RWPE2 (cell line): ENCODE measurements at regions not wholly inside any gene's neighbourhood (a gene's known extent, or its start where the extent isn't known, plus 50 kb on each side); places are given as distances from the start of the nearest gene placed in this dataset.

ENCODE experiments used
- ATAC-seq: fragments of 200-7000 bp; cut with Tn5 transposase; 3 replicates; pipeline ENCODE4 v1.9.1; 2021; ENCODE audit warnings: low read depth
- DNase-seq: peaks from one replicate; pipeline ENCODE4 v3.0.0-alpha.2; 2020; ENCODE audit warnings: low spot score
- H3K27ac ChIP-seq: fragments of 450-650 bp; 2 replicates; pipeline ENCODE4 v1.5.1; 2017; ENCODE audit warnings: mild to moderate bottlenecking; ENCODE audit not compliant: poor library complexity, severe bottlenecking
- H3K27me3 ChIP-seq: fragments of 250-450 bp; sonication (Bioruptor Pico); 2 replicates; pipeline ENCODE4 v1.5.1; 2021; ENCODE audit warnings: mild to moderate bottlenecking, moderate library complexity; ENCODE audit not compliant: insufficient read depth, poor library complexity, severe bottlenecking
- H3K36me3 ChIP-seq: fragments of 250-450 bp; sonication (Bioruptor Pico); 2 replicates; pipeline ENCODE4 v1.5.1; 2020; ENCODE audit warnings: low read depth, mild to moderate bottlenecking, moderate library complexity
- H3K4me1 ChIP-seq: fragments of 250-450 bp; sonication (Bioruptor Pico); 2 replicates; pipeline ENCODE4 v1.5.1; 2021; ENCODE audit warnings: mild to moderate bottlenecking, moderate library complexity; ENCODE audit not compliant: insufficient read depth, poor library complexity, severe bottlenecking
- H3K4me3 ChIP-seq: fragments of 250-450 bp; sonication (Bioruptor Pico); 2 replicates; pipeline ENCODE4 v1.5.1; 2021; ENCODE audit warnings: mild to moderate bottlenecking, moderate library complexity; ENCODE audit not compliant: severe bottlenecking
- H3K9me3 ChIP-seq: fragments of 250-450 bp; sonication (Bioruptor Pico); 2 replicates; pipeline ENCODE4 v1.5.1; 2021; ENCODE audit warnings: mild to moderate bottlenecking, moderate library complexity; ENCODE audit not compliant: severe bottlenecking
- TF ChIP-seq, protein P1 (sequence below): fragments of 450-650 bp; IDR thresholded peaks from one replicate; pipeline ENCODE4 v1.5.1; 2017; ENCODE audit warnings: mild to moderate bottlenecking, moderate library complexity; ENCODE audit not compliant: poor library complexity, severe bottlenecking

DNA sequence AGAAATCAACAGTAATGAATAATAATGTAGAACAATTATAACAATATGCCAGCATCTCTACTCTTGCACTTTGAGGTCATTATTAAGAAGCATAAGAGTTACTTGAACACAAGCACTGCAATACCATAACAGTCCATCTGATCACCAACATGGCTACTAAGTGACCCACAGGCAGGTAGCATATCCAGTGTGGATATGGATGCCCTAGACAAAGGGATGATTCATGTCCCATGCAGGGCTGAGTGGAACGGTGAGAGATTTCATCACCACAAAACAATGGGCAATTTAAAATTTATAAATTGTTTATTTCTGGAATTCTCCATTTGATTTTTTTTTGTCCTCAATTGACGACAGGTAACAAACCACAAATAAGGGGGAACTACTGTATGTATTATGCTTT lies 107.7 kb upstream of the TSC22D2 start:
- no peaks in the 10 kb centered on the region for H3K9me3 ChIP-seq
- DNase-seq (no peak), ATAC-seq (peak; percentile 92)
- peak overlapping the region; percentile 31 for H3K27ac ChIP-seq
- H3K27me3 ChIP-seq: no peaks in the 10 kb centered on the region
- TF ChIP-seq, protein P1, sequence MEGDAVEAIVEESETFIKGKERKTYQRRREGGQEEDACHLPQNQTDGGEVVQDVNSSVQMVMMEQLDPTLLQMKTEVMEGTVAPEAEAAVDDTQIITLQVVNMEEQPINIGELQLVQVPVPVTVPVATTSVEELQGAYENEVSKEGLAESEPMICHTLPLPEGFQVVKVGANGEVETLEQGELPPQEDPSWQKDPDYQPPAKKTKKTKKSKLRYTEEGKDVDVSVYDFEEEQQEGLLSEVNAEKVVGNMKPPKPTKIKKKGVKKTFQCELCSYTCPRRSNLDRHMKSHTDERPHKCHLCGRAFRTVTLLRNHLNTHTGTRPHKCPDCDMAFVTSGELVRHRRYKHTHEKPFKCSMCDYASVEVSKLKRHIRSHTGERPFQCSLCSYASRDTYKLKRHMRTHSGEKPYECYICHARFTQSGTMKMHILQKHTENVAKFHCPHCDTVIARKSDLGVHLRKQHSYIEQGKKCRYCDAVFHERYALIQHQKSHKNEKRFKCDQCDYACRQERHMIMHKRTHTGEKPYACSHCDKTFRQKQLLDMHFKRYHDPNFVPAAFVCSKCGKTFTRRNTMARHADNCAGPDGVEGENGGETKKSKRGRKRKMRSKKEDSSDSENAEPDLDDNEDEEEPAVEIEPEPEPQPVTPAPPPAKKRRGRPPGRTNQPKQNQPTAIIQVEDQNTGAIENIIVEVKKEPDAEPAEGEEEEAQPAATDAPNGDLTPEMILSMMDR: no peak
- no peak overlapping the region for H3K4me3 ChIP-seq
- no peaks in the 10 kb centered on the region for H3K36me3 ChIP-seq
- peaks cover 13% of the 10 kb centered on the region for H3K4me1 ChIP-seq

DNA sequence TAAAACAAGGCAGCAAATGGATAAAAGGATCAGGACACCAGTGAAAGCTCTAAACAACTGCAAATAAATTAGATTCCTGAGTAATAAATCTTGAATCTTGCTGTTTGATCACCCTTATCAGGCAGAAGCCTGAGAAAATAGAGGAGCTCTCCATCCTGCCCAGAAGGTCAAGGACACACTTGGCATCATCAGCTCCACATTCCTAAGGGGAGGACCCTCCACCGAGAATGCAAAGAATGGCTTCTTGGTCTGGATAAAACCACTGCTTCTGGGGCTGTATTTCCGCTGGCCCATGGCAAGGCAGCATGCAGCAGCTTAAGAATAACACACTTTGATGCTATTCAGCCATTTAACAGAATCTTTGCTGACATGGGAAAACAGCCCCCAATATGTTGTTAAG lies 108.9 kb upstream of the TSC22D2 start:
- TF ChIP-seq, protein P1: no peak
- ATAC-seq (no peak), DNase-seq (no peak)
- H3K27me3 ChIP-seq: no peaks in the 10 kb centered on the region
- no peak overlapping the region for H3K4me3 ChIP-seq
- no peaks in the 10 kb centered on the region for H3K36me3 ChIP-seq
- peaks cover 13% of the 10 kb centered on the region for H3K4me1 ChIP-seq
- no peak overlapping the region for H3K27ac ChIP-seq
- no peaks in the 10 kb centered on the region for H3K9me3 ChIP-seq

DNA sequence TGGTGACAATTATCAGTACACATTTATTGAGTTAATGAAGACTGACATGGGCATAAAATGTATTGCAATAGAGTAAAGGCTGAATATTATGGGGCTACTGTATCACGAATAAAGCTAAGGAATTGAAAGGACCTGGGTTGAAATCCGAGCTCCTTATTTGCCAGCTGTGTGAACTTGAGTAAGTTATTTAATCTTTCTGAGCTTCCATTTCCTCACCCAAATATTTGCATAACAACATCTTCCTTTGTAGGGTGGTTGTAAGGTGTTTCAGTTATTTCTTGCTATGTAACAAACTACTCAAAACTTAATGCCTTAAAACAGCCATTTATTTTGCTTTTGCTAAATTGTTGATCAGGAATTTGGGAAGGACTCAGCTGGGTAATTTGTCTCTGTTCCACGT lies 111.1 kb upstream of the TSC22D2 start:
- H3K9me3 ChIP-seq: no peaks in the 10 kb centered on the region
- DNase-seq (no peak), ATAC-seq (no peak)
- no peak overlapping the region for H3K4me3 ChIP-seq
- H3K36me3 ChIP-seq: no peaks in the 10 kb centered on the region
- TF ChIP-seq, protein P1: no peak
- H3K4me1 ChIP-seq: peaks cover 10% of the 10 kb centered on the region
- H3K27me3 ChIP-seq: no peaks in the 10 kb centered on the region
- no peak overlapping the region for H3K27ac ChIP-seq

DNA sequence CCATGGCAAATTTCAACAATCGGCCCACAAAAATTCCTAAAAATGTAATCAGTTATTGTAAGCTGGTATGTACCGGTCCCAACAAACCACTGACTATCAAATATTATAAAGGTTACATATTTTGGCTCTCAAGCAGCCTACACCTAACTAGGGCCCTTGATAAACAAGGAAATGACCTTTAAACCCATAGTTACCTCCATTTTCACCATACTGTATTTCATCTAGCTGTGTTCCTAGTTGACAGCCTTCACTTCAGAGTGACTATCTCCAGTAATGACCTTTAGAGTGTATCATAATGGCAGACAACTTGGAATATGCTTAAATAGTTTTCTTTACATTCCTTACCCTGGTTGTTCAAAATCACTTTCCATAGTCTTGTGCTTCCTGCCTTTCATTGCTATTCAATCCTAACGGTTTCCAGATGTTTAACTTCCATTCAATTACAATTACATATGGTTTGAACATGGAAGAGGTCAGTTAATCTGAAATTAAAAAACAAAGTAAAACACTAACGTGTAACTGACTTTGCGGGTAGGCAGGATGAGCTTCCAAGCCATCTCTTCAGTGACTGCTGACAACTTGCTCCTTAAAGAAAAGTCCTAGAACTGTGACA lies 111.9 kb upstream of the TSC22D2 start:
- Histone ChIP-seq H3K27ac (no peak overlapping the region), H3K4me1 (peaks cover 7% of the 10 kb centered on the region), H3K4me3 (no peak overlapping the region), H3K36me3 (no peaks in the 10 kb centered on the region), H3K9me3 (no peaks in the 10 kb centered on the region), H3K27me3 (no peaks in the 10 kb centered on the region)
- DNase-seq (no peak), ATAC-seq (no peak)
- TF ChIP-seq, protein P1: no peak

DNA sequence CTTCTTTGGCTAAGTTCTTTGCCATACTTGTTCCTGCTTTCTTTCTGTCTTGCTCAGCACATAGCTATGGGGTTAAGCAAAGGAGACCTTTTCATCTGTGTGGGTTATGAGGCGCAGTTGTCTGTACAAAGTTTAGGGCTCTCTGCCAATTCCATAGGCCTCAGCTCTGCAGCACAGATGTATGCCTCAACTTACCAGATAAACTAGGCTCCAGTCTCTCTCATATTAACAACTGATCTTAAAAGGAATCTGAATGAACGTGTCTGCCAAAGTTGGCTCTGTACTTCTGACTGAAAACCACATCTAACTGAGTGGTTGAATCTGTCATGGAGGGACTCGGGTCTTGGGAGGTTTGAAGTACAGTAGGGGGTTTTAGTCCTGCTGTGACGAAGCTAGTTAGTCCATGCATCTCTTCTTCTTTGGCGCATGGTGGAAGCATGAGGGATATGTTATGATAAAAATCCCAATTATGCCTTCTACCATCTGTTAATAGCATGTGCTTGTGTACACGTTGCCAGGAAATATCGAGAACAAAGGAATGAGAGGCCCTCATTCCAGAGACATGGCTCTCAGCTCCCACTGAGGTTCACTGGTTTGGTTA lies 114.6 kb upstream of the TSC22D2 start:
- H3K4me1 ChIP-seq: no peaks in the 10 kb centered on the region
- DNase-seq (no peak), ATAC-seq (no peak)
- no peaks in the 10 kb centered on the region for H3K27me3 ChIP-seq
- H3K9me3 ChIP-seq: no peaks in the 10 kb centered on the region
- H3K27ac ChIP-seq: no peak overlapping the region
- H3K36me3 ChIP-seq: no peaks in the 10 kb centered on the region
- no peak overlapping the region for H3K4me3 ChIP-seq
- TF ChIP-seq, protein P1: no peak
